ENCODE measurements at regions not wholly inside any gene's neighbourhood (a gene's known extent, or its start where the extent isn't known, plus 50 kb on each side); places are given as distances from the start of the nearest gene placed in this dataset.

GRCh38 chr2:6664332-6665061 lies 201.2 kb downstream of the CMPK2 start:
- TF ChIP-seq CTCF (IDR thresholded peaks at IDR 0.05) (no peak), POLR2A (IDR thresholded peaks at IDR 0.05) (no peak)

Measured in right lobe of liver (tissue), 4 donors.